Pancreas (tissue), 10 donors: ENCODE measurements at regions not wholly inside any gene's neighbourhood (a gene's known extent, or its start where the extent isn't known, plus 50 kb on each side); places are given as distances from the start of the nearest gene placed in this dataset.

Experiments used
- ATAC-seq, 4 donors: fragments of 200-7000 bp; cut with Tn5 transposase; one replicate each; pipeline versions ENCODE4 v1.8.0 to v1.9.1; 2020; ENCODE audit warnings: mild to moderate bottlenecking in 4 of 4, moderate library complexity in 4 of 4
- DNase-seq, 6 donors: peaks; one replicate each; pipeline ENCODE4 v3.0.0-alpha.2; 2020
- FAIRE-seq: peaks from 2 replicates; lab custom pipeline; 2012; peaks lifted over from hg19 to GRCh38; lab: Jason Lieb, UNC
- H3K27ac ChIP-seq, 4 donors: fragments of 200-600 bp; sonication (generic); 1 replicate in 3 of 4; 2 replicates in 1 of 4; pipeline versions ENCODE4 v1.5.0 to v1.8.0; 2020
- H3K27me3 ChIP-seq, 4 donors: fragments of 200-600 bp; one replicate each; pipeline ENCODE4 v1.8.0; 2021
- H3K36me3 ChIP-seq, 3 donors: fragments of 200-600 bp; sonication (generic) in 1 of 3; one replicate each; pipeline versions ENCODE4 v1.5.0 to v1.8.0; 2020 to 2021
- H3K4me1 ChIP-seq, 3 donors: fragments of 200-600 bp; one replicate each; pipeline ENCODE4 v1.8.0; 2021
- H3K4me3 ChIP-seq, 4 donors: fragments of 200-600 bp; sonication (generic) in 2 of 4; one replicate each; pipeline versions ENCODE4 v1.5.0 to v1.8.0; 2020 to 2021
- H3K9me3 ChIP-seq, 4 donors: fragments of 200-600 bp; one replicate each; pipeline ENCODE4 v1.8.0; 2021
- CTCF ChIP-seq, 4 donors: fragments of 200-600 bp; sonication (generic) in 3 of 4; IDR thresholded peaks; one replicate each; pipeline versions ENCODE4 v1.5.0 to v1.8.0; 2021; ENCODE audit warnings: antibody characterized with exemption in 4 of 4
- WGBS, 2 donors: extraction: QIAGEN DNeasy Blood & Tissue Kit; methylation state at CpG; one replicate each; pipeline ENCODE4 v1.1.7; 2013; 5-methylcytosine and 5-hydroxymethylcytosine counted together
- intact Hi-C, 3 donors: fragments of 100-400 bp; cut with DNase I; formaldehyde crosslinking; loops; one replicate each; pipeline versions ENCODE4 v1.11.1 to v1.14.2; 2022
- donor health status: healthy with polysubstance abuse.
- donor health status: DM: no; HTN: no; CAD: no; lungs with moderate emphysema.
- donor health status: DM: no; HTN: no; CAD: no.
- donor health status: control.
- donor health status: control.
- donor health status: Bipolar disorder and iron deficiency.
- donor health status: DM: yes; HTN: yes; CAD: no.
- donor health status: DM: no; HTN: no; CAD: no.
- donor health status: DM: no; HTN: no; CAD: no.
- donor health status: DM: yes; HTN: yes; CAD: no.

GRCh38 chr12:19010726-19011125 lies 118.8 kb upstream of the PLEKHA5 start:
- intact Hi-C loops = no loop called here
- 94 to 97% methylated on average over 10 of the region's 10 CpGs for WGBS, 2 donors
- DNase-seq (no peak), FAIRE-seq (no peak), ATAC-seq (no peak)
- Histone ChIP-seq H3K27me3 (no peaks in the 10 kb centered on the region), H3K36me3 (no peaks in the 10 kb centered on the region), H3K27ac (no peak overlapping the region), H3K9me3 (no peaks in the 10 kb centered on the region), H3K4me1 (no peaks in the 10 kb centered on the region), H3K4me3 (no peak overlapping the region)
- no peak for TF ChIP-seq CTCF (IDR thresholded peaks at IDR 0.05)

GRCh38 chr12:19012965-19013364 lies 116.6 kb upstream of the PLEKHA5 start:
- peak in 3 of 4 donors; percentile 38 to 45 (median 38) for ATAC-seq
- no peak for DNase-seq
- Histone ChIP-seq H3K4me3 (no peak overlapping the region), H3K36me3 (no peaks in the 10 kb centered on the region), H3K27me3 (no peaks in the 10 kb centered on the region), H3K4me1 (no peaks in the 10 kb centered on the region), H3K27ac (no peak overlapping the region), H3K9me3 (no peaks in the 10 kb centered on the region)
- no peak for TF ChIP-seq CTCF (IDR thresholded peaks at IDR 0.05)
- 48 to 60% methylated on average over 3 of the region's 3 CpGs for WGBS, 2 donors
- no peak for FAIRE-seq
- intact Hi-C loops = no loop called here

DNA sequence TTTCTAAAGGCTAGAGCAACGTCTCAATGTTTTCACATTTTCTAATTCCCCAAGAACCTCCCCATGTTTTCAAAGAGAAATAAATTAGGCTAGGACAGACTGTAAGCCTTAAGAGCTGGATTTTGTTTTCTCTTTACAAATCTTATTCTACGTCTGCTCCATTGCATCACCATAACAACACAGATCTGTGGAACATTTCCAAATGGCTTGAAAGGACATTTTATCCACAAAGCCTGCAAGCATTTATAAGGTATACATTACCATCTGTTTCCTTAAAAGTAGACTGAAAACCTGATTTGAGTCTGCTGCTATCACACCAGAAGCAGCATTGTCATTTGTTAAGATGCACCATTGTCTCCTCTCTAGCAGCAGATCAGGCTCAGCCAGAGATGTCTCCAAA lies 115.3 kb upstream of the PLEKHA5 start:
- Histone ChIP-seq H3K4me3 (no peak overlapping the region), H3K9me3 (no peaks in the 10 kb centered on the region), H3K27ac (no peak overlapping the region), H3K27me3 (no peaks in the 10 kb centered on the region), H3K4me1 (no peaks in the 10 kb centered on the region), H3K36me3 (no peaks in the 10 kb centered on the region)
- 42 to 63% methylated on average over 2 of the region's 2 CpGs for WGBS, 2 donors
- no peak for ATAC-seq
- intact Hi-C loops = no loop called here
- TF ChIP-seq CTCF (IDR thresholded peaks at IDR 0.05) = no peak
- DNase-seq = no peak
- FAIRE-seq = no peak

DNA sequence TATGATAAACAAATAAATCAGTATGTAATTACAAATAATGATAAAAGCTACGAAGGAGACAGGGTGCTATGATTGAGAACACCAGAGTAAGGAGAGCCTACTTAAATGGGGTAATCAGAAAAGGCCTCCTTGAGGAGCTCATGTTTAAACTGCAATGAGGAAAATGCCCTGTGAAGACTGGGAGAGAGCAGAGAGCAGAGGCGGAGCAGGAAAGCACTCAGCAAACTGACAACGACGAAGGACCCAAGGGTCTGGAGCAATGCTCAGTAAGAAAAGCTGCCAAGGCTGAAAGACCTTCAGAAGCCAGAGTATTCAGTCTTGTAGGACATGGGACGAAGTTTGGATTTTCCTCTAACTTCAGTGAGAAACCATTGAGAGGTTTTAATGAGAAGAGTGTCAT lies 114.2 kb upstream of the PLEKHA5 start:
- Histone ChIP-seq H3K36me3 (no peaks in the 10 kb centered on the region), H3K4me3 (no peak overlapping the region), H3K9me3 (no peaks in the 10 kb centered on the region), H3K27ac (no peak overlapping the region), H3K4me1 (no peaks in the 10 kb centered on the region), H3K27me3 (no peaks in the 10 kb centered on the region)
- no peak for FAIRE-seq
- WGBS, 2 donors = 71 to 75% methylated on average over 5 of the region's 5 CpGs
- ATAC-seq = no peak
- intact Hi-C loops = no loop called here
- no peak for TF ChIP-seq CTCF (IDR thresholded peaks at IDR 0.05)
- DNase-seq = no peak

- peak overlapping the region in 2 of 4 donors; percentile 5 to 60 for H3K27ac ChIP-seq
- intact Hi-C loops = no loop called here
- DNase-seq (no peak), ATAC-seq (peak in 3 of 4 donors; percentile 32 to 67 (median 65)), FAIRE-seq (no peak)
- H3K36me3 ChIP-seq = no peaks in the 10 kb centered on the region
- H3K4me1 ChIP-seq = peaks cover 6 to 12% (median 7%) of the 10 kb centered on the region in 3 donors
- H3K4me3 ChIP-seq = no peak overlapping the region
- no peaks in the 10 kb centered on the region for H3K9me3 ChIP-seq
- no peaks in the 10 kb centered on the region for H3K27me3 ChIP-seq
- no peak for TF ChIP-seq CTCF (IDR thresholded peaks at IDR 0.05)
- WGBS, 2 donors = 17% methylated on average over 1 of the region's 1 CpG
These were observed 111.1 kb upstream of the PLEKHA5 start for GRCh38 chr12:19018302-19018970.
